H9 (cell line): ENCODE measurements at regions not wholly inside any gene's neighbourhood (a gene's known extent, or its start where the extent isn't known, plus 50 kb on each side); places are given as distances from the start of the nearest gene placed in this dataset.

Experiments
- DNase-seq: peaks from one replicate; pipeline ENCODE4 v3.0.0-alpha.2; 2017
- H2AFZ ChIP-seq: one replicate; pipeline ENCODE4 v1.6.1; 2013; ENCODE audit warnings: mild to moderate bottlenecking, low read length, control low read depth, moderate library complexity
- H2AK5ac ChIP-seq: 2 replicates; pipeline ENCODE4 v1.6.1; 2013; ENCODE audit warnings: low read length, control low read depth, mixed read lengths; ENCODE audit not compliant: insufficient read length
- H2BK120ac ChIP-seq: one replicate; pipeline ENCODE4 v1.6.1; 2013; ENCODE audit warnings: low read depth, mild to moderate bottlenecking, low read length, control low read depth, inconsistent platforms; ENCODE audit not compliant: poor library complexity, severe bottlenecking
- H2BK12ac ChIP-seq: 2 replicates; pipeline ENCODE4 v1.6.1; 2013; ENCODE audit warnings: low read length, control low read depth, mixed read lengths, low read depth; ENCODE audit not compliant: insufficient read length
- H2BK15ac ChIP-seq: 2 replicates; pipeline ENCODE4 v1.6.1; 2013; ENCODE audit warnings: low read depth, low read length, control low read depth
- H2BK20ac ChIP-seq: one replicate; pipeline ENCODE4 v1.6.1; 2013; ENCODE audit warnings: low read depth, mild to moderate bottlenecking, low read length, control low read depth, inconsistent platforms; ENCODE audit not compliant: poor library complexity, severe bottlenecking
- H2BK5ac ChIP-seq: 2 replicates; pipeline ENCODE4 v1.6.1; 2013; ENCODE audit warnings: low read length, control low read depth, mixed read lengths; ENCODE audit not compliant: insufficient read length
- H3K14ac ChIP-seq: 2 replicates; pipeline ENCODE4 v1.6.1; 2013; ENCODE audit warnings: low read length, control low read depth; ENCODE audit not compliant: insufficient read depth
- H3K18ac ChIP-seq: 2 replicates; pipeline ENCODE4 v1.6.1; 2013; ENCODE audit warnings: low read depth, mild to moderate bottlenecking, mixed read lengths, low read length, control low read depth; ENCODE audit not compliant: insufficient read length
- H3K23ac ChIP-seq: 2 replicates; pipeline ENCODE4 v1.6.1; 2013; ENCODE audit warnings: low read length, control low read depth, mixed read lengths, low read depth; ENCODE audit not compliant: insufficient read length
- H3K23me2 ChIP-seq: 2 replicates; pipeline ENCODE4 v1.6.1; 2013; ENCODE audit warnings: low read depth, mild to moderate bottlenecking, mixed read lengths, low read length, control low read depth; ENCODE audit not compliant: insufficient read length, poor library complexity, severe bottlenecking
- H3K27ac ChIP-seq: 2 replicates; pipeline ENCODE4 v1.5.1; 2013; ENCODE audit warnings: low read length, control low read depth, mixed read lengths, low read depth; ENCODE audit not compliant: insufficient read length
- H3K27me3 ChIP-seq: 2 replicates; pipeline ENCODE4 v1.6.1; 2013; ENCODE audit warnings: low read length, control low read depth, inconsistent platforms; ENCODE audit not compliant: insufficient read depth
- H3K4ac ChIP-seq: 2 replicates; pipeline ENCODE4 v1.6.1; 2013; ENCODE audit warnings: low read depth, mild to moderate bottlenecking, control low read depth, inconsistent platforms, low read length, moderate library complexity
- H3K4me1 ChIP-seq: 2 replicates; pipeline ENCODE4 v1.6.1; 2013; ENCODE audit warnings: low read length, control low read depth, inconsistent platforms; ENCODE audit not compliant: insufficient read depth
- H3K4me2 ChIP-seq: 2 replicates; pipeline ENCODE4 v1.6.1; 2013; ENCODE audit warnings: low read length, control low read depth, mixed read lengths; ENCODE audit not compliant: insufficient read length, insufficient read depth
- H3K56ac ChIP-seq: 2 replicates; pipeline ENCODE4 v1.6.1; 2013; ENCODE audit warnings: low read depth, mild to moderate bottlenecking, mixed read lengths, low read length, control low read depth; ENCODE audit not compliant: insufficient read length
- H3K79me1 ChIP-seq: 2 replicates; pipeline ENCODE4 v1.6.1; 2013; ENCODE audit warnings: low read depth, mild to moderate bottlenecking, moderate library complexity, low read length, control low read depth, inconsistent platforms; ENCODE audit not compliant: insufficient read depth, poor library complexity, severe bottlenecking
- H3K79me2 ChIP-seq: 2 replicates; pipeline ENCODE4 v1.6.1; 2013; ENCODE audit warnings: low read length, control low read depth, inconsistent platforms; ENCODE audit not compliant: insufficient read depth
- H3K9ac ChIP-seq: 2 replicates; pipeline ENCODE4 v1.6.1; 2013; ENCODE audit warnings: low read length, control low read depth, mixed read lengths; ENCODE audit not compliant: insufficient read length; ENCODE audit errors: extremely low read depth
- H3K9me3 ChIP-seq: one replicate; pipeline ENCODE4 v1.6.1; 2013; ENCODE audit warnings: low read depth, low read length, inconsistent platforms; ENCODE audit not compliant: control insufficient read depth
- H3T11ph ChIP-seq: one replicate; pipeline ENCODE4 v1.6.1; 2013; ENCODE audit warnings: mild to moderate bottlenecking, low read length, control low read depth, inconsistent platforms
- H4K20me1 ChIP-seq: one replicate; pipeline ENCODE4 v1.6.1; 2013; ENCODE audit not compliant: control insufficient read depth, insufficient read length, insufficient read depth
- H4K5ac ChIP-seq: 2 replicates; pipeline ENCODE4 v1.6.1; 2013; ENCODE audit warnings: low read depth, mild to moderate bottlenecking, mixed read lengths, low read length, control low read depth; ENCODE audit not compliant: insufficient read length
- H4K8ac ChIP-seq: replicated peaks from 2 replicates; pipeline ENCODE4 v1.6.1; 2013; ENCODE audit warnings: low read length, control low read depth, mixed read lengths, low read depth; ENCODE audit not compliant: insufficient read length
- H4K91ac ChIP-seq: 2 replicates; pipeline ENCODE4 v1.6.1; 2013; ENCODE audit warnings: low read depth, mild to moderate bottlenecking, moderate library complexity, mixed read lengths, low read length, control low read depth; ENCODE audit not compliant: insufficient read length
- H3K27ac Mint-ChIP-seq, 3 experiments: 2 replicates in 2 of 3; 3 replicates in 1 of 3; pipeline ENCODE4 v1.8.0; 2020 to 2021; ENCODE audit warnings: mixed read lengths in 3 of 3, mild to moderate bottlenecking in 1 of 3, moderate library complexity in 1 of 3
- H3K27me3 Mint-ChIP-seq: 2 replicates; pipeline ENCODE4 v1.8.0; 2021; ENCODE audit warnings: low read depth, mild to moderate bottlenecking, moderate library complexity, mixed read lengths
- H3K36me3 Mint-ChIP-seq, 3 experiments: 2 replicates in 2 of 3; 3 replicates in 1 of 3; pipeline ENCODE4 v1.8.0; 2020 to 2021; ENCODE audit warnings: low read depth in 3 of 3, mixed read lengths in 3 of 3; ENCODE audit not compliant: insufficient read depth in 1 of 3
- H3K4me1 Mint-ChIP-seq, 2 experiments: 2 replicates each; pipeline ENCODE4 v1.8.0; 2020; ENCODE audit warnings: mixed read lengths in 2 of 2
- H3K4me3 Mint-ChIP-seq, 2 experiments: 2 replicates in 1 of 2; 3 replicates in 1 of 2; pipeline ENCODE4 v1.8.0; 2020 to 2021; ENCODE audit warnings: mild to moderate bottlenecking in 2 of 2, mixed read lengths in 2 of 2, moderate library complexity in 1 of 2
- H3K9me3 Mint-ChIP-seq, 2 experiments: 2 replicates in 1 of 2; 3 replicates in 1 of 2; pipeline ENCODE4 v1.8.0; 2020; ENCODE audit warnings: mild to moderate bottlenecking in 2 of 2, mixed read lengths in 2 of 2, moderate library complexity in 1 of 2
- WGBS: extraction: QIAGEN DNeasy Blood & Tissue Kit; methylation state at CpG from one replicate; pipeline ENCODE4 v1.1.7; 2013; ENCODE audit warnings: missing lambda C conversion rate, low lambda C conversion rate, mixed read lengths; ENCODE audit not compliant: insufficient read length; ENCODE audit errors: extremely low coverage; 5-methylcytosine and 5-hydroxymethylcytosine counted together
- TF ChIP-seq, protein P1 (sequence below): fragments of 200-600 bp; sonication (generic); conservative IDR thresholded peaks from 3 replicates; pipeline ENCODE4 v1.8.0; 2021; ENCODE audit warnings: antibody characterized with exemption, mild to moderate bottlenecking

DNA sequence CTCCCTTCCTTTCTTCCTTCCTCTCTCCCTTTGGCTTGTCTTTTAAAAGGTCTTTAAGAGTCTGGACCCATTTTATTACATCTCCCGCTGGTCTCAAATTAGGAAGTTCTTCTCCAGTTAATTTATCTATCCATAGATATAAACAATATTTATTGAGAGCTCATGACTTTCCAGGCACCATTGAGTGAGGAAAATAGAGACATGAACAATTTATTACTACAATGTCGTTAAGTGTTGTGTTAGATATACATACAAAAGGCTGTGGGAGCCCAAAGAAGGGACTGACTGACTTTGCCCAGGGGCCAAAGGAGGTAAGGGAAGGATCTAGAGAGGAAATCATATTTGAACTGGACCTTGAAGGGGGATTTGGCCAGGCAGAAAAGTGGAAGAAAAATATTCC lies 51.6 kb upstream of the DEUP1 start:
- TF ChIP-seq, protein P1, sequence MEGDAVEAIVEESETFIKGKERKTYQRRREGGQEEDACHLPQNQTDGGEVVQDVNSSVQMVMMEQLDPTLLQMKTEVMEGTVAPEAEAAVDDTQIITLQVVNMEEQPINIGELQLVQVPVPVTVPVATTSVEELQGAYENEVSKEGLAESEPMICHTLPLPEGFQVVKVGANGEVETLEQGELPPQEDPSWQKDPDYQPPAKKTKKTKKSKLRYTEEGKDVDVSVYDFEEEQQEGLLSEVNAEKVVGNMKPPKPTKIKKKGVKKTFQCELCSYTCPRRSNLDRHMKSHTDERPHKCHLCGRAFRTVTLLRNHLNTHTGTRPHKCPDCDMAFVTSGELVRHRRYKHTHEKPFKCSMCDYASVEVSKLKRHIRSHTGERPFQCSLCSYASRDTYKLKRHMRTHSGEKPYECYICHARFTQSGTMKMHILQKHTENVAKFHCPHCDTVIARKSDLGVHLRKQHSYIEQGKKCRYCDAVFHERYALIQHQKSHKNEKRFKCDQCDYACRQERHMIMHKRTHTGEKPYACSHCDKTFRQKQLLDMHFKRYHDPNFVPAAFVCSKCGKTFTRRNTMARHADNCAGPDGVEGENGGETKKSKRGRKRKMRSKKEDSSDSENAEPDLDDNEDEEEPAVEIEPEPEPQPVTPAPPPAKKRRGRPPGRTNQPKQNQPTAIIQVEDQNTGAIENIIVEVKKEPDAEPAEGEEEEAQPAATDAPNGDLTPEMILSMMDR, result no peak
- no peak overlapping the region for H3K4ac ChIP-seq
- H4K8ac ChIP-seq, result no peak overlapping the region
- no peak overlapping the region for H2BK12ac ChIP-seq
- no peak overlapping the region for H2AK5ac ChIP-seq
- no peaks in the 10 kb centered on the region for H3K9me3 ChIP-seq
- Mint-ChIP-seq H3K4me3 (no peak overlapping the region), H3K4me1 (no peaks in the 10 kb centered on the region), H3K9me3 (no peaks in the 10 kb centered on the region), H3K27ac (no peak overlapping the region), H3K27me3 (no peaks in the 10 kb centered on the region), H3K36me3 (no peaks in the 10 kb centered on the region; a peak in 1 of 7 replicates)
- H3K18ac ChIP-seq, result no peak overlapping the region
- H3K9ac ChIP-seq, result no peak overlapping the region
- no peaks in the 10 kb centered on the region for H3K4me1 ChIP-seq
- no peak overlapping the region for H3K56ac ChIP-seq
- no peaks in the 10 kb centered on the region for H4K20me1 ChIP-seq
- H3K79me2 ChIP-seq, result no peaks in the 10 kb centered on the region
- H3K14ac ChIP-seq, result no peak overlapping the region
- no peak overlapping the region for H2BK15ac ChIP-seq
- no peaks in the 10 kb centered on the region for H3K27me3 ChIP-seq
- H3K79me1 ChIP-seq, result no peaks in the 10 kb centered on the region
- no peak overlapping the region for H3K23ac ChIP-seq
- H3T11ph ChIP-seq, result no peak overlapping the region
- no peak overlapping the region for H3K27ac ChIP-seq
- no peak overlapping the region for H3K4me2 ChIP-seq
- no peaks in the 10 kb centered on the region for H3K23me2 ChIP-seq
- H2BK120ac ChIP-seq, result no peak overlapping the region
- WGBS, result no CpG with 5 or more reads among the region's 2 CpGs
- H2AFZ ChIP-seq, result no peak overlapping the region
- H4K91ac ChIP-seq, result no peak overlapping the region
- DNase-seq, result no peak
- H4K5ac ChIP-seq, result no peak overlapping the region
- H2BK5ac ChIP-seq, result no peak overlapping the region
- H2BK20ac ChIP-seq, result no peak overlapping the region
